GM23248 (cell line): ENCODE measurements at regions not wholly inside any gene's neighbourhood (a gene's known extent, or its start where the extent isn't known, plus 50 kb on each side); places are given as distances from the start of the nearest gene placed in this dataset.

Experiments used
- DNase-seq: peaks from one replicate; pipeline ENCODE4 v3.0.0-alpha.2; 2015
- H2AFZ ChIP-seq: fragments of 200-600 bp; sonication (generic); 2 replicates; pipeline ENCODE4 v1.6.1; 2016; ENCODE audit warnings: antibody characterized with exemption
- H3F3A ChIP-seq: fragments of 200-600 bp; sonication (generic); 2 replicates; pipeline ENCODE4 v1.6.1; 2016; ENCODE audit warnings: mild to moderate bottlenecking, antibody characterized with exemption, mixed run types; ENCODE audit not compliant: insufficient read depth
- H3K27ac ChIP-seq: fragments of 200-600 bp; sonication (generic); 2 replicates; pipeline ENCODE4 v1.5.1; 2016; ENCODE audit warnings: mild to moderate bottlenecking
- H3K27me3 ChIP-seq: fragments of 200-600 bp; sonication (generic); replicated peaks from 2 replicates; pipeline ENCODE4 v1.6.1; 2016; ENCODE audit warnings: mild to moderate bottlenecking; ENCODE audit not compliant: insufficient read depth
- H3K36me3 ChIP-seq: fragments of 200-600 bp; sonication (generic); 2 replicates; pipeline ENCODE4 v1.6.1; 2016; ENCODE audit warnings: low read depth, mild to moderate bottlenecking
- H3K4me1 ChIP-seq: fragments of 200-600 bp; sonication (generic); 2 replicates; pipeline ENCODE4 v1.6.1; 2016; ENCODE audit warnings: mild to moderate bottlenecking; ENCODE audit not compliant: insufficient read depth
- H3K4me2 ChIP-seq: fragments of 200-600 bp; sonication (generic); one replicate; pipeline ENCODE4 v1.6.1; 2016; ENCODE audit warnings: mild to moderate bottlenecking; ENCODE audit not compliant: unreplicated experiment
- H3K4me3 ChIP-seq: fragments of 200-600 bp; sonication (generic); 2 replicates; pipeline ENCODE4 v1.5.1; 2016; ENCODE audit warnings: mild to moderate bottlenecking
- H3K79me2 ChIP-seq: fragments of 200-600 bp; sonication (generic); 2 replicates; pipeline ENCODE4 v1.6.1; 2016; ENCODE audit warnings: mild to moderate bottlenecking; ENCODE audit not compliant: insufficient read depth
- H3K9ac ChIP-seq: fragments of 200-600 bp; sonication (generic); 2 replicates; pipeline ENCODE4 v1.6.1; 2016; ENCODE audit warnings: mild to moderate bottlenecking
- H3K9me2 ChIP-seq: fragments of 200-600 bp; sonication (generic); 2 replicates; pipeline ENCODE4 v1.6.1; 2016; ENCODE audit warnings: mixed run types, mild to moderate bottlenecking, moderate library complexity; ENCODE audit not compliant: insufficient read depth
- H3K9me3 ChIP-seq: fragments of 200-600 bp; sonication (generic); one replicate; pipeline ENCODE4 v1.6.1; 2017; ENCODE audit warnings: low read depth
- H4K20me1 ChIP-seq: fragments of 200-600 bp; sonication (generic); 2 replicates; pipeline ENCODE4 v1.6.0; 2016; ENCODE audit not compliant: insufficient read depth
- EZH2 ChIP-seq: fragments of 200-600 bp; sonication (generic); IDR thresholded peaks from 2 replicates; pipeline ENCODE4 v1.6.1; 2018; ENCODE audit warnings: antibody characterized with exemption, mild to moderate bottlenecking; ENCODE audit not compliant: insufficient read depth, poor library complexity, severe bottlenecking
- EZH2phosphoT487 ChIP-seq: fragments of 200-600 bp; sonication (generic); IDR thresholded peaks from 2 replicates; pipeline ENCODE4 v1.6.1; 2018; ENCODE audit warnings: antibody characterized with exemption, moderate library complexity, mild to moderate bottlenecking, low read depth; ENCODE audit not compliant: insufficient read depth
- WGBS, 2 experiments: methylation state at CpG; one replicate each; pipeline ENCODE4 v1.1.6; 2015 to 2017; ENCODE audit warnings: low lambda C conversion rate in 2 of 2, low coverage in 1 of 2; ENCODE audit errors: missing lambda C conversion rate in 2 of 2; 5-methylcytosine and 5-hydroxymethylcytosine counted together
- in situ Hi-C: fragments of 300-500 bp; cut with MboI; formaldehyde crosslinking; loops from 2 replicates; pipeline ENCODE4 v1.15.0; 2020

DNA sequence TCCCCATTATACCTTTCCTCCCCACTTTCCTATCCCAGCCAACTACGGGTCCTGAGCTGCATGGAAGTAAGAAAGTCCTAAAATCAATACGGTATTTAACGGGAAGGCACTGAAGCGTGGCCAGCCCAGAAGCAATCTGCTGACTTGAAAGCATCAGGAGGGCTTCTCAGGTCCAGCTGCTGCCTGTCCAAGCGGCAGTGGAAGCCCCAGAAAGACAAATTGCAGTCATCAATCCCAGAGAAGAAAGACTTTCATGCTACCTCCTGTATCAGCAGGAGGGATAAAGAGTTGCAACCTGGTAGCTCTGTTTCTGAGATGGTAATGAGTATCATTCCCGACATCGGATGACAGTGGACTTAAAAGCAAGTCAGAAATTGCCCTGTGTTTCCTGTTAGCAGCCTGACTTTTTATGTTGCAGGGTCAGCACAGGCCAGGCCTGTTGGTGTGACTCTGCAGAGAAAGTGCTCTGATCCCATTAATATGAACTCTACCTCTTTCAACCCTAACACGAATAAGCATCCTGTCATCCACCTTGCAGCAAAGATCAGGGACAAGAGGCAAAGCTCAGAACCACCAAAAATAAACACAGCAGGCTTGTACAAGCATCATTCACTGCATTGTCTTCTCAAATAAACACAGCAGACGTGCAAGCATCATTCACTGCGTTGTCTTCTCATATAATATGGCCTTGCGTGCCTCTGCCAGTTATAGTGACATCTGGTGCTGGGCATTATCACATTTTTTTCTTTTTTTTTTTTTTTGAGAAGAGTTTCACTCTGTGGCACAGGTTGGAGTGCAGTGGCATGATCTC, 358.6 kb upstream of the CDH11 start:
- no peak for TF ChIP-seq EZH2phosphoT487
- TF ChIP-seq EZH2: no peak
- no peaks in the 10 kb centered on the region for H3K9me3 ChIP-seq
- H3K4me2 ChIP-seq: no peak overlapping the region
- no peaks in the 10 kb centered on the region for H3K9me2 ChIP-seq
- H3K27ac ChIP-seq: no peak overlapping the region
- no peak overlapping the region for H3K4me3 ChIP-seq
- DNase-seq: no peak
- no peak overlapping the region for H2AFZ ChIP-seq
- no peak overlapping the region for H3K9ac ChIP-seq
- no peaks in the 10 kb centered on the region for H3K79me2 ChIP-seq
- no peaks in the 10 kb centered on the region for H4K20me1 ChIP-seq
- H3K4me1 ChIP-seq: no peaks in the 10 kb centered on the region
- no peaks in the 10 kb centered on the region for H3K27me3 ChIP-seq
- no peaks in the 10 kb centered on the region for H3K36me3 ChIP-seq
- in situ Hi-C loops: no loop called here
- 82 to 85% methylated on average over 11 of the region's 11 CpGs for WGBS, 2 experiments
- no peaks in the 10 kb centered on the region for H3F3A ChIP-seq

DNA sequence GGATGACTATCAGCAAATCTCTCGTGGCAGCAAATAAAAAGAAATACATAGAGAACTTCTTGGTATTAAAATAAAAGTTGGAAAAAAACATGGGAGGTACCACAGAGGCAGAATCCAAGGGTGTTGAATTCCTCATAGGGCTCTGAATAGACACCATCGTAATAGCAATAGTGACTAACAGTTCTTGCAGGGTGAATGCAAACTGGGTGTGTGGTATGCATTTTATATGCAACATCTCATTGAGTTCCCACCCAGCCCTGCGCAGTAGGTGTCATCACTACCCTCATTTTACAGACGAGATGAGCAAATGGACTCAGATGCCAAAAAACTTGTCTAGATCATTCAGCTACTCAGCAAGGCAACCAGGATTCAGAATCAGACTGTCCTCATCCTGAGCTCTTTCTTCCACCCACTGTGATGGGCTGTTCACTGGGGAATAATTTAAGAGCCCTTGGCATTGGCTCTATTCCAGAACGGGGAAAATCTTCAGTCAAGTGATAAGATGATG, 354.6 kb upstream of the CDH11 start:
- in situ Hi-C loops: no loop called here
- no peak overlapping the region for H3K4me3 ChIP-seq
- no peaks in the 10 kb centered on the region for H3K9me2 ChIP-seq
- WGBS, 2 experiments: 70 to 76% methylated on average over 5 of the region's 5 CpGs
- no peaks in the 10 kb centered on the region for H3K4me1 ChIP-seq
- H2AFZ ChIP-seq: no peak overlapping the region
- H3K4me2 ChIP-seq: no peak overlapping the region
- no peaks in the 10 kb centered on the region for H3K36me3 ChIP-seq
- H4K20me1 ChIP-seq: no peaks in the 10 kb centered on the region
- no peaks in the 10 kb centered on the region for H3K9me3 ChIP-seq
- DNase-seq: no peak
- H3K27me3 ChIP-seq: no peaks in the 10 kb centered on the region
- H3F3A ChIP-seq: no peaks in the 10 kb centered on the region
- H3K27ac ChIP-seq: no peak overlapping the region
- TF ChIP-seq EZH2: no peak
- no peak for TF ChIP-seq EZH2phosphoT487
- H3K79me2 ChIP-seq: no peaks in the 10 kb centered on the region
- no peak overlapping the region for H3K9ac ChIP-seq

DNA sequence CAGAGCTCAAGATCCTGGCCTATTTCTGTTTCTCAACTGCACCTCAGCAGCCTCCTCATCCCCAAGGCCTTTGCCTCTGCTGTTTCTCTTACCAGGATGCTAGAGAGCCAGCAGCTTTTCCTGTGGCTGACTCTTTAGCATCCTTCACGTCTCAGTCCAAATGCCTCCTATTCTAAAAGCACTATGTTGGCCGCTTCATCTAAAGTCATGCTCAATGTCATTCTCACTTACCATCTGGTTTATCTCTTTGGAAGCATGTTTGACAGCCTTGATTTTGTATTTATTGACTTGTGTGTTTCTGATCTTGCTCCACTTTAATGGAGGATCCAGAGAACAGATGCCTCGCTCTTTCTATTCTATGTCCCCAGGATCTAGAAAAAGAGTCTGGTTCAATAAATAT, 351.8 kb upstream of the CDH11 start:
- Histone ChIP-seq H3K27me3 (no peaks in the 10 kb centered on the region), H3K4me1 (no peaks in the 10 kb centered on the region), H3K9me2 (no peaks in the 10 kb centered on the region), H3K9ac (no peak overlapping the region), H3K36me3 (no peaks in the 10 kb centered on the region), H3K27ac (no peak overlapping the region), H4K20me1 (no peaks in the 10 kb centered on the region), H3F3A (no peaks in the 10 kb centered on the region), H3K79me2 (no peaks in the 10 kb centered on the region), H3K9me3 (no peaks in the 10 kb centered on the region), H3K4me3 (no peak overlapping the region), H2AFZ (no peak overlapping the region), H3K4me2 (no peak overlapping the region)
- TF ChIP-seq EZH2: no peak
- no peak for TF ChIP-seq EZH2phosphoT487
- in situ Hi-C loops: no loop called here
- 92 to 96% methylated on average over 3 of the region's 3 CpGs for WGBS, 2 experiments
- DNase-seq: no peak

DNA sequence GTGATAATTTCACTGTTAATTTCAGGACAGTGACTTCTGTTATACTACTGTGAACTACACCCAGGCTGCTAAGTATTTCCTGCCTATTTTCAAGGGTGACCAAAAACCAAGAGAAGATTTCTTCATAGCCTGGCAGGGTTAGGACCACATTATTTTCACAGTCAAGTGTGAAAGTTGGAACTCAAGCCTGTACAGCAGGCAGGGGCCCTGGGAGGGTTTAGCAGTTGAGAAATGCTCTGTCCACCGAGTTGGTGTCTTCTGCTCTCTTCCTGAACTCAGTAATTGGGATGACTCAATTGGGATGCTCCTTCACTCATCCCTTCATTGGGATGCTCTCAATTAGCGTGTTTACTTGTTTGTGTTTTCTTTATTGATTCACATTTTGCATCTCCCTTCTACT, 347.3 kb upstream of the CDH11 start:
- H3K79me2 ChIP-seq: no peaks in the 10 kb centered on the region
- H3K4me3 ChIP-seq: no peak overlapping the region
- H3K4me2 ChIP-seq: no peak overlapping the region
- H3K9me2 ChIP-seq: no peaks in the 10 kb centered on the region
- in situ Hi-C loops: no loop called here
- no peak overlapping the region for H2AFZ ChIP-seq
- no peaks in the 10 kb centered on the region for H3F3A ChIP-seq
- H3K9me3 ChIP-seq: no peaks in the 10 kb centered on the region
- no peak for TF ChIP-seq EZH2
- TF ChIP-seq EZH2phosphoT487: no peak
- H3K27ac ChIP-seq: no peak overlapping the region
- H3K27me3 ChIP-seq: no peaks in the 10 kb centered on the region
- no peaks in the 10 kb centered on the region for H3K4me1 ChIP-seq
- DNase-seq: peak; percentile 12
- 45 to 47% methylated on average over 2 of the region's 2 CpGs for WGBS, 2 experiments
- no peaks in the 10 kb centered on the region for H3K36me3 ChIP-seq
- H3K9ac ChIP-seq: no peak overlapping the region
- H4K20me1 ChIP-seq: no peaks in the 10 kb centered on the region
